ENCODE measurements at regions not wholly inside any gene's neighbourhood (a gene's known extent, or its start where the extent isn't known, plus 50 kb on each side); places are given as distances from the start of the nearest gene placed in this dataset.

DNA sequence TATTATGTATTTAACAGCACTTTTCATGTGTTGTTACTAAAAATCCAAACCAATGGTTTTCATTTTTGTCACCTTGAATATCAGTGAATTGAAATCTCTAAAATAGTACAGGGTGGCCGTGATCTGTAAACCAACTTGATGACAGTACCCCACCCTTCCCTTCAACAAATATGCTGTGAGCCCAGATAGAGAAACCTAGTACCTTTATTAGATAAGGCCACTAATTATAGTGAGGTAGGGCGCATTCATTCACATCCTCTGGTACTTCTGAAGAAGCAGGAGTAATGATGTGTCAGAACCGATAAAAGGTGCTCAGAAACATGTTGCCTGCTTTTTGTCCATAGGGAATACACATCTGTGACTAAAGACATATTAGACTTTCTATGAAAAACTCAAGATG lies 409.5 kb downstream of the GJA1 start (continued):
- no peak for TF ChIP-seq GABPA (IDR thresholded peaks at IDR 0.05; ENCODE audit: low read depth, low read length)
- TF ChIP-seq GABPA (CRISPR knock-in tag; IDR thresholded peaks at IDR 0.05; ENCODE audit: low read depth), result no peak
- no peak for TF ChIP-seq KAT8 (CRISPR knock-in tag; IDR thresholded peaks at IDR 0.05)
- TF ChIP-seq ZNF503 (CRISPR knock-in tag; IDR thresholded peaks at IDR 0.05), result no peak
- no peak for TF ChIP-seq TBX2 (CRISPR knock-in tag; IDR thresholded peaks at IDR 0.05; ENCODE audit: borderline replicate concordance)
- no peak for TF ChIP-seq ZSCAN12 (CRISPR knock-in tag; IDR thresholded peaks at IDR 0.05)

DNA sequence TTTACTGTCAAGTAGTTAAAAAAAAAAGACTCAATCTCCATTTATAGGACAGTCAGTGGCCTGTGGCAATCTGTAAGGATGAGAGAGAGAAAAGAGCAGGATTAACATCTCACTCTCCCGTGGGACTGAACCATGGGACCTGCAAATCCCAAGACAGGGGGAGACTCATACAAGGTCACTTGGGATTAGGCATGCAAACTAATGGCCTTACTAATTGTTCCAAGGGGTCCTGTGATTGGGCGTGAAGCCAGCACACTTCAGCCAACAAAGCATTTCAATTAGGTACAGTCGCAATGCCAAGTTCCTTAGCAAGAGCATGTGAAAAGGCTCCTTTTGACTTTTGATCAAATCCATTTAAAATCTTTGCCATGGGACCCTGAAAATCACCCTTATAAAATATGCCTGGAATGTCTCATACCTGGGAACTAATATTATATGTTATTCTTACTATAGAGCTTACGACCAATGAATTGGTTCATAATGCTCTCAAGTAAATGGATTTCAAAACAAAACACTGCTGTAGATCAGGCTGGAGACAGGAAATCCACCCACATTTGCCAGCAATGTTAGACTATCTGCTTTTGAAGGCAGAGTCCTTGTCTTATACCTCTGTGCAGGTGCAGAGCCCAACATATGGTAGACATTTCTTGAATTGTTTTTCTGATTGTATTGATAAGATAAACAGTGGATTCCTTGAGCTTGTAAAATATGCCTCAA lies 412.5 kb downstream of the GJA1 start:
- no peaks in the 10 kb centered on the region for H3K9me3 ChIP-seq (ENCODE audit: low read length)
- H3K4me2 ChIP-seq (ENCODE audit: low read depth, low read length), result no peak overlapping the region
- H3K9ac ChIP-seq (ENCODE audit: insufficient read depth, low read depth, low read length), result no peak overlapping the region
- ChIA-PET POLR2A (no interaction called here), CTCF (ENCODE audit: low intra/inter-chr PET ratio, low total read pairs) (interaction anchor here (1.4 to 2.8 kb wide), 2 partner anchors 417 to 792 kb away, joined by 3 to 15 read pairs; no protein-coding TSS in a partner anchor)
- 34% methylated on average over 4 of the region's 4 CpGs for WGBS (ENCODE audit: low lambda C conversion rate)
- H3K27me3 ChIP-seq (ENCODE audit: control insufficient read depth in 1 of 2, insufficient read depth in 2 of 2, low read length in 2 of 2), result no peaks in the 10 kb centered on the region
- FAIRE-seq, result no peak
- H4K20me1 ChIP-seq (ENCODE audit: insufficient read depth, low read length), result no peaks in the 10 kb centered on the region
- H3K4me1 ChIP-seq (ENCODE audit: insufficient read depth, low read length), result no peaks in the 10 kb centered on the region
- H2AFZ ChIP-seq (ENCODE audit: low read length), result no peak overlapping the region
- BruUV-seq (replicated peaks), result no TSS peak
- TF ChIP-seq ZNF749 (CRISPR knock-in tag; IDR thresholded peaks at IDR 0.05; ENCODE audit: borderline replicate concordance) (no peak), ZNF570 (CRISPR knock-in tag; IDR thresholded peaks at IDR 0.05; ENCODE audit: borderline replicate concordance) (no peak), ZNF776 (CRISPR knock-in tag; IDR thresholded peaks at IDR 0.05) (no peak), ZFY (CRISPR knock-in tag; IDR thresholded peaks at IDR 0.05) (no peak), ZNF10 (CRISPR knock-in tag; IDR thresholded peaks at IDR 0.05; ENCODE audit: borderline replicate concordance, low read depth) (no peak), ZNF260 (CRISPR knock-in tag; IDR thresholded peaks at IDR 0.05; ENCODE audit: borderline replicate concordance, low read depth) (no peak), CREM (IDR thresholded peaks at IDR 0.05) (no peak), CREM (CRISPR knock-in tag; IDR thresholded peaks at IDR 0.05) (no peak), FOXA3 (CRISPR knock-in tag; IDR thresholded peaks at IDR 0.05) (no peak)
- TF ChIP-seq, protein P1, sequence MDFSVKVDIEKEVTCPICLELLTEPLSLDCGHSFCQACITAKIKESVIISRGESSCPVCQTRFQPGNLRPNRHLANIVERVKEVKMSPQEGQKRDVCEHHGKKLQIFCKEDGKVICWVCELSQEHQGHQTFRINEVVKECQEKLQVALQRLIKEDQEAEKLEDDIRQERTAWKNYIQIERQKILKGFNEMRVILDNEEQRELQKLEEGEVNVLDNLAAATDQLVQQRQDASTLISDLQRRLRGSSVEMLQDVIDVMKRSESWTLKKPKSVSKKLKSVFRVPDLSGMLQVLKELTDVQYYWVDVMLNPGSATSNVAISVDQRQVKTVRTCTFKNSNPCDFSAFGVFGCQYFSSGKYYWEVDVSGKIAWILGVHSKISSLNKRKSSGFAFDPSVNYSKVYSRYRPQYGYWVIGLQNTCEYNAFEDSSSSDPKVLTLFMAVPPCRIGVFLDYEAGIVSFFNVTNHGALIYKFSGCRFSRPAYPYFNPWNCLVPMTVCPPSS (IDR thresholded peaks at IDR 0.05), result no peak
- no peak overlapping the region for H3K4me3 ChIP-seq (replicated peaks in 1 of 3; ENCODE audit: insufficient read depth in 1 of 3, low read depth in 2 of 3, low read length in 3 of 3)
- in situ Hi-C loops (cut with HindIII; ENCODE audit: extremely low pct_ligation_motif_present, low pct_unique_long_range_greater_than_20kb) (loop anchor here (10.0 kb wide), 1 partner anchor 413 kb away; the partner anchor contains the start of gene GJA1), intact Hi-C loops (cut with micrococcal nuclease; ENCODE audit: unreplicated experiment) (loop anchor here (5.0 kb wide), 1 partner anchor 184 kb away; no protein-coding TSS in a partner anchor)
- no peak overlapping the region for H3K27ac ChIP-seq (ENCODE audit: extremely low read length, insufficient read depth, low read length)
- H3K79me2 ChIP-seq (ENCODE audit: insufficient read depth, low read length), result no peaks in the 10 kb centered on the region
- H3K36me3 ChIP-seq (replicated peaks in 1 of 2; ENCODE audit: control insufficient read depth in 1 of 2, insufficient read depth in 2 of 2, low read length in 2 of 2), result no peaks in the 10 kb centered on the region
- ATAC-seq, result no peak
- DNase-seq (ENCODE audit: low spot score), result no peak
